HepG2 (cell line): ENCODE measurements at regions not wholly inside any gene's neighbourhood (a gene's known extent, or its start where the extent isn't known, plus 50 kb on each side); places are given as distances from the start of the nearest gene placed in this dataset.

Source experiments
- ATAC-seq: fragments of 200-7000 bp; cut with Tn5 transposase; 3 replicates; pipeline ENCODE4 v1.9.1; 2020; ENCODE audit warnings: mild to moderate bottlenecking, moderate library complexity
- BruUV-seq: library from RNA; stranded (reverse); fragments of 400-500 nt; replicated peaks from 2 replicates; lab custom pipeline; 2021; lab: Mats Ljungman, UMichigan
- CTCF ChIA-PET: fragments of 300-600 bp; formaldehyde crosslinking; extraction: SDS; loops from one replicate; lab custom pipeline; 2021; ENCODE audit warnings: low total read pairs, inconsistent platforms, low intra/inter-chr PET ratio; lab: Yijun Ruan, JAX
- POLR2A ChIA-PET: fragments of 350-600 bp; sonication (Branson Sonifier 250); formaldehyde crosslinking; loops from one replicate; lab custom pipeline; 2020; ENCODE audit warnings: antibody characterized with exemption, inconsistent platforms; lab: Yijun Ruan, JAX
- DNase-seq: peaks from one replicate; pipeline ENCODE4 v3.0.0-alpha.2; 2015; ENCODE audit warnings: low spot score
- FAIRE-seq: peaks from 3 replicates; lab custom pipeline; 2011; peaks lifted over from hg19 to GRCh38; lab: Jason Lieb, UNC
- H2AFZ ChIP-seq: one replicate; pipeline ENCODE4 v1.6.1; 2011; ENCODE audit warnings: low read length, inconsistent platforms
- H3K27ac ChIP-seq: fragments of 300-600 bp; 3 replicates; pipeline ENCODE4 v1.8.0; 2011; ENCODE audit warnings: mixed run types, mild to moderate bottlenecking, mixed read lengths, low read length, inconsistent platforms; ENCODE audit not compliant: insufficient read depth; ENCODE audit errors: extremely low read length
- H3K27me3 ChIP-seq, 2 experiments: fragments of 200-600 bp in 1 of 2; 2 replicates in 1 of 2; 3 replicates in 1 of 2; pipeline versions ENCODE4 v1.6.0 to v1.8.0; 2011; ENCODE audit warnings: low read length in 2 of 2, mild to moderate bottlenecking in 2 of 2, moderate library complexity in 2 of 2, inconsistent platforms in 1 of 2; ENCODE audit not compliant: insufficient read depth in 2 of 2, control insufficient read depth in 1 of 2
- H3K36me3 ChIP-seq, 2 experiments: fragments of 200-600 bp in 1 of 2; replicated peaks in 1 of 2; 2 replicates in 1 of 2; 3 replicates in 1 of 2; pipeline versions ENCODE4 v1.5.1 to v1.8.0; 2011; ENCODE audit warnings: low read length in 2 of 2, inconsistent platforms in 1 of 2; ENCODE audit not compliant: insufficient read depth in 2 of 2, control insufficient read depth in 1 of 2
- H3K4me1 ChIP-seq: 2 replicates; pipeline ENCODE4 v1.5.1; 2012; ENCODE audit warnings: low read length, inconsistent platforms; ENCODE audit not compliant: insufficient read depth
- H3K4me2 ChIP-seq: 2 replicates; pipeline ENCODE4 v1.6.0; 2011; ENCODE audit warnings: low read depth, low read length, inconsistent platforms
- H3K4me3 ChIP-seq, 3 experiments: fragments of 200-600 bp in 1 of 3; sonication (generic), shearing (Covaris generic) in 1 of 3; replicated peaks in 1 of 3; 2 replicates each; pipeline ENCODE4 v1.5.1; 2011 to 2016; ENCODE audit warnings: low read length in 3 of 3, inconsistent platforms in 2 of 3, low read depth in 2 of 3, mild to moderate bottlenecking in 2 of 3, control low read depth in 1 of 3, mixed read lengths in 1 of 3; ENCODE audit not compliant: insufficient read depth in 1 of 3
- H3K79me2 ChIP-seq: one replicate; pipeline ENCODE4 v1.6.1; 2011; ENCODE audit warnings: low read length, inconsistent platforms; ENCODE audit not compliant: insufficient read depth
- H3K9ac ChIP-seq: 2 replicates; pipeline ENCODE4 v1.6.0; 2011; ENCODE audit warnings: mild to moderate bottlenecking, low read depth, low read length, inconsistent platforms; ENCODE audit not compliant: insufficient read depth
- H3K9me3 ChIP-seq: 2 replicates; pipeline ENCODE4 v1.5.1; 2012; ENCODE audit warnings: mild to moderate bottlenecking, low read length
- H4K20me1 ChIP-seq: 2 replicates; pipeline ENCODE4 v1.6.0; 2011; ENCODE audit warnings: inconsistent platforms, mild to moderate bottlenecking, low read length, moderate library complexity; ENCODE audit not compliant: insufficient read depth
- ATRX ChIP-seq: sonication (generic); formaldehyde crosslinking; IDR thresholded peaks from 2 replicates; pipeline ENCODE4 v1.4.0; 2020; ENCODE audit warnings: missing genetic modification reagents, borderline replicate concordance
- CCDC6 ChIP-seq: sonication (generic); formaldehyde crosslinking; IDR thresholded peaks from 2 replicates; pipeline ENCODE4 v1.8.1; 2022; ENCODE audit warnings: mild to moderate bottlenecking, missing genetic modification reagents, moderate library complexity
- CHD4 ChIP-seq: fragments of 200-600 bp; sonication (generic); IDR thresholded peaks from 2 replicates; pipeline ENCODE4 v1.7.0; 2017; ENCODE audit warnings: mild to moderate bottlenecking, low read length, borderline replicate concordance
- DMAP1 ChIP-seq: IDR thresholded peaks from 2 replicates; pipeline ENCODE4 v1.6.1; 2016
- FOXA1 ChIP-seq, 2 experiments: fragments of 450-650 bp in 1 of 2; sonication (generic) in 1 of 2; formaldehyde crosslinking in 1 of 2; IDR thresholded peaks; 2 replicates each; pipeline versions ENCODE4 v1.4.0 to v1.6.1; 2016 to 2020; ENCODE audit warnings: missing genetic modification reagents in 1 of 2
- HDAC1 ChIP-seq: sonication (generic); formaldehyde crosslinking; IDR thresholded peaks from 2 replicates; pipeline ENCODE4 v1.5.1; 2020; ENCODE audit warnings: mild to moderate bottlenecking, missing genetic modification reagents
- NCOR1 ChIP-seq: fragments of 200-600 bp; sonication (generic); IDR thresholded peaks from 2 replicates; pipeline ENCODE4 v1.7.0; 2017; ENCODE audit warnings: antibody characterized with exemption, low read length, borderline replicate concordance
- NFRKB ChIP-seq: fragments of 450-650 bp; IDR thresholded peaks from 2 replicates; pipeline ENCODE4 v1.6.1; 2017
- PLRG1 ChIP-seq: fragments of 450-650 bp; conservative IDR thresholded peaks from 2 replicates; pipeline ENCODE4 v1.6.1; 2016
- REXO4 ChIP-seq: sonication (generic); formaldehyde crosslinking; IDR thresholded peaks from 2 replicates; pipeline ENCODE4 v1.8.0; 2022; ENCODE audit warnings: missing genetic modification reagents, mild to moderate bottlenecking, borderline replicate concordance
- SOX6 ChIP-seq, 2 experiments: fragments of 450-650 bp in 1 of 2; sonication (generic) in 1 of 2; formaldehyde crosslinking in 1 of 2; IDR thresholded peaks; 2 replicates each; pipeline versions ENCODE4 v1.4.0 to v1.6.1; 2017 to 2020; ENCODE audit warnings: antibody characterized with exemption in 1 of 2, mild to moderate bottlenecking in 1 of 2, missing genetic modification reagents in 1 of 2
- TSC22D2 ChIP-seq: sonication (generic); formaldehyde crosslinking; IDR thresholded peaks from 2 replicates; pipeline ENCODE4 v1.5.1; 2020; ENCODE audit warnings: missing genetic modification reagents, mild to moderate bottlenecking, borderline replicate concordance
- ZFP1 ChIP-seq: IDR thresholded peaks from 2 replicates; pipeline ENCODE4 v1.6.1; 2016
- ZNF546 ChIP-seq: sonication (generic); formaldehyde crosslinking; conservative IDR thresholded peaks from 2 replicates; pipeline ENCODE4 v1.8.1; 2023; ENCODE audit warnings: mild to moderate bottlenecking, missing genetic modification reagents
- WGBS: methylation state at CpG from one replicate; pipeline ENCODE4 v1.1.6; 2017; ENCODE audit warnings: low lambda C conversion rate; 5-methylcytosine and 5-hydroxymethylcytosine counted together
- in situ Hi-C: cut with HindIII; loops from 2 replicates; pipeline ENCODE4 v1.10.0; 2017; ENCODE audit warnings: low pct_unique_long_range_greater_than_20kb; ENCODE audit not compliant: extremely low pct_ligation_motif_present
- intact Hi-C: fragments of 100-400 bp; cut with micrococcal nuclease; formaldehyde crosslinking; loops from one replicate; pipeline ENCODE4 v1.10.0; 2022; ENCODE audit not compliant: unreplicated experiment
- TF ChIP-seq, protein P1 (sequence below): sonication (generic); formaldehyde crosslinking; IDR thresholded peaks from 2 replicates; pipeline ENCODE4 v1.4.0; 2020; ENCODE audit warnings: missing genetic modification reagents

DNA sequence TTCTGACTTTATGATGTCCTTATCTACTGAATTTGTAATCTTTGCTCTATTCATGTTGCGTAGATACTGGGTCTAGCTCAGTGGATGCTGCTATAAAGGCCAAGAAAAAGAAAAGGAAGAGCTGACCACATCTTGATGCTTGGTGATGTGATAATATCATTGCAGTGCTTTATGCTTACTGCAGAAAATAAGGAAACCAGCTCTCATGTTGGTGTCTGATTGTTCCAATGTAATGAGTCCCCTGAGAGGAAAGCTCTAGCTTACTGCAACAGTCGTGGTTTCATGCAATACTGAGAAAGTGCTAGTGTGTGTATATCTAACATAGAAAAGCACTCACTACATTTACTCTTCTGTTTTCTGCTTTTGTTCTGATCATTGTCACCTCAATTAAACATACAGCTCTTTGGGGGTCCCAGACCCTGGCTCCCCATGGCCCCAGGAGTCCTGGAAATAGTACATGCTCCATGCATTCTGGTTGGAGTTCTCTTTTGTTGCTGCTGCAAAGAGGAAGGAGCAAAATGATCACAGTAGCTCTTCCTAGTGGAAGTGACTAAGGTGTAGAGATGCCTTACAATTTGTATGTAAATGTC is 338.8 kb downstream of the CYRIA start:
- H3K27ac ChIP-seq, result no peak overlapping the region
- H4K20me1 ChIP-seq, result no peaks in the 10 kb centered on the region
- H3K9ac ChIP-seq, result no peak overlapping the region
- H3K4me1 ChIP-seq, result peaks cover 20% of the 10 kb centered on the region
- H3K9me3 ChIP-seq, result no peaks in the 10 kb centered on the region
- ChIA-PET POLR2A (no interaction called here), CTCF (no interaction called here)
- no peak for ATAC-seq
- BruUV-seq, result no TSS peak
- H3K4me2 ChIP-seq, result no peak overlapping the region
- DNase-seq, result no peak
- FAIRE-seq, result no peak
- 69% methylated on average over 2 of the region's 2 CpGs for WGBS
- no peaks in the 10 kb centered on the region for H3K36me3 ChIP-seq
- H3K27me3 ChIP-seq, result peaks cover 0 to 6% of the 10 kb centered on the region in 2 experiments; a peak in 3 of 5 replicates
- no peak overlapping the region for H2AFZ ChIP-seq
- intact Hi-C loops, result no loop called here
- H3K79me2 ChIP-seq, result no peaks in the 10 kb centered on the region
- TF ChIP-seq FOXA1 (IDR thresholded peaks at IDR 0.05), result no peak
- no peak for TF ChIP-seq FOXA1 (CRISPR knock-in tag; IDR thresholded peaks at IDR 0.05)
- TF ChIP-seq CCDC6, result no peak
- no peak for TF ChIP-seq SOX6 (IDR thresholded peaks at IDR 0.05)
- no peak for TF ChIP-seq SOX6 (CRISPR knock-in tag; IDR thresholded peaks at IDR 0.05)
- TF ChIP-seq ZFP1 (CRISPR knock-in tag), result no peak
- TF ChIP-seq HDAC1 (CRISPR knock-in tag), result no peak
- no peak for TF ChIP-seq NFRKB
- TF ChIP-seq, protein P1, sequence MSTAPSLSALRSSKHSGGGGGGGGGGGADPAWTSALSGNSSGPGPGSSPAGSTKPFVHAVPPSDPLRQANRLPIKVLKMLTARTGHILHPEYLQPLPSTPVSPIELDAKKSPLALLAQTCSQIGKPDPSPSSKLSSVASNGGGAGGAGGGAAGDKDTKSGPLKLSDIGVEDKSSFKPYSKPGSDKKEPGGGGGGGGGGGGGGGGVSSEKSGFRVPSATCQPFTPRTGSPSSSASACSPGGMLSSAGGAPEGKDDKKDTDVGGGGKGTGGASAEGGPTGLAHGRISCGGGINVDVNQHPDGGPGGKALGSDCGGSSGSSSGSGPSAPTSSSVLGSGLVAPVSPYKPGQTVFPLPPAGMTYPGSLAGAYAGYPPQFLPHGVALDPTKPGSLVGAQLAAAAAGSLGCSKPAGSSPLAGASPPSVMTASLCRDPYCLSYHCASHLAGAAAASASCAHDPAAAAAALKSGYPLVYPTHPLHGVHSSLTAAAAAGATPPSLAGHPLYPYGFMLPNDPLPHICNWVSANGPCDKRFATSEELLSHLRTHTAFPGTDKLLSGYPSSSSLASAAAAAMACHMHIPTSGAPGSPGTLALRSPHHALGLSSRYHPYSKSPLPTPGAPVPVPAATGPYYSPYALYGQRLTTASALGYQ (CRISPR knock-in tag), result no peak
- TF ChIP-seq CHD4, result no peak
- no peak for TF ChIP-seq TSC22D2 (CRISPR knock-in tag)
- TF ChIP-seq PLRG1, result no peak
- no peak for TF ChIP-seq NCOR1
- no peak for TF ChIP-seq ATRX (CRISPR knock-in tag)
- no peak for TF ChIP-seq ZNF546 (CRISPR knock-in tag)
- no peak for TF ChIP-seq DMAP1 (CRISPR knock-in tag)
- TF ChIP-seq REXO4 (CRISPR knock-in tag), result no peak
- TF ChIP-seq, all 625 proteins: peak for 0
- in situ Hi-C loops, result no loop called here
- H3K4me3 ChIP-seq, result no peak overlapping the region
